HT-29 (cell line): ENCODE measurements at regions not wholly inside any gene's neighbourhood (a gene's known extent, or its start where the extent isn't known, plus 50 kb on each side); places are given as distances from the start of the nearest gene placed in this dataset.
A peak's percentile ranks its signal among the peaks of the same experiment; 100 is the strongest.

Experiments
- DNase-seq: peaks from one replicate; pipeline ENCODE4 v3.0.0-alpha.2; 2015; ENCODE audit warnings: low spot score

DNA sequence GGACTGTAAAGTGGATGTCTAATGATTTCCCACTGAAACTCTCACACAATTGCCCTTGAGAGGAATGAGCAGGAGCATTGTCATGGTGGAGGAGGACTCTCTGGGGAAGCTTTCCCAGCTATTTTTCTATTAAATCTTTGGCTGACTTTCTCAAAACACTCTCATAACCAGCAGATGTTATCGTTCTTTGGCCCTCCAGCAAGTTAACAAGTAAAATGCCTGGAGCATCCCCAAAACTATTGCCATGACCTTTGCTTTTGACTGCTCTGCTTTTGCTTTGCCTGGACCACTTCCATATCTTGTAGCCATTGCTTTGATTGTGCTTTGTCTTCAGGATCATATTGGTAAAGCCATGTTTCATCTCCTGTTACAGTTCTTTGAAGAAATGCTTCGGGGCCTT lies 120.2 kb upstream of the PDE5A start:
- DNase-seq = no peak

DNA sequence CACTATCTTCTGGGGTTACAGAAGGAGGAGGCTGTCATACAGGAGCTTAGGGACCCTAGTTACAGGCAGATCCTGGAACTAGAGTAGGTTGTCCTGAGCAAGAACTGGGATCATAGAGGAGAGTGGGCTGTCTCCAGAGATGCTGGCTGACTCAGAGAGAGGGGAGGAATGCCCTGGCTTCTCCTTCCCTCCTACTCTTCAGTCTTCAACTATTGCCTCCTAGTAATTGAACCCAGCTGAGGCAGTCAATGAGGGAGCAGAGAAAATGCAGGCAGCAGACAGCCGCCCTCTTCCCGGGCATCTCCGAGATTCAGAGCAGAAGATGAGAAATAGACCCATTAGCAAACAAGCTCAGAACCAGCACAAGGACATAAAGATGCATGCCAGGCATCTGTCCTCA lies 118.3 kb upstream of the PDE5A start:
- DNase-seq = no peak

DNA sequence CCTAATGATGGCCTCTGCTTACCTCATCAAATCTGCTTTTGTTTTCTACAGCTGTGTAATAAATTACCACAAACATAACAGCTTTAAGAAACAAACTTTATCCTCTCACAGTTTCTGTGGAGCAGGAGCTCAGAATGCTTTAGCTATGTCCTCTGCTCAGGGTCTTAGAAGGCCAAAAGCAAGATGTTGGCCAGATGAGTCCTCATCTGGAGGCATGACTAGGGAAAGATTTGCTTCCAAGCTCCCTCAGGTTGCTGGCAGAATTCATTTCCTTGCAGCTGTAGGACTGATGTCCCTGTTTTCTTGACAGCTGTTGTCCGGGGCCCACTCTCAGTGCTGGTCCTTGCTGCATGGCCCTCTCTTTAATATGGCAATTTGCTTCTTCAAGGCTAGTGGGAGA lies 116.7 kb upstream of the PDE5A start:
- no peak for DNase-seq

DNA sequence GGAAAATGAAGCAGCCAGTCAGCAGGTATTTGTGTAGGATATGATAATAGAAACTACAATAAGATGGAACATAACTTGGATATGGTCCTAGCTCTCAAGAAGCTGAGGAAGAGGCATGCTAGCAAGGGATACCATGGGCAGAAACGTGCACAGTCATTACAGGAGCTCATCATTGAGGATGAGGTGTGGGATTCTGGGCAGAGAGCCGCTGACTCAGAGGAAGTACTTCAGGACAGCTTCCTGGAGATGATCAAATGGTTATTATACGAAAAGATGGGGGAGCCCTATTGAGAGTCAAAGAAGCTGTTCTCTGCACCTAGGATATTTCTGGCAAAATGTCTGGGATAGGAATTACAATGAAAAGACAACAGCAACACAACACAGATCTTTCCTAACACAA lies 116.0 kb upstream of the PDE5A start:
- no peak for DNase-seq

DNA sequence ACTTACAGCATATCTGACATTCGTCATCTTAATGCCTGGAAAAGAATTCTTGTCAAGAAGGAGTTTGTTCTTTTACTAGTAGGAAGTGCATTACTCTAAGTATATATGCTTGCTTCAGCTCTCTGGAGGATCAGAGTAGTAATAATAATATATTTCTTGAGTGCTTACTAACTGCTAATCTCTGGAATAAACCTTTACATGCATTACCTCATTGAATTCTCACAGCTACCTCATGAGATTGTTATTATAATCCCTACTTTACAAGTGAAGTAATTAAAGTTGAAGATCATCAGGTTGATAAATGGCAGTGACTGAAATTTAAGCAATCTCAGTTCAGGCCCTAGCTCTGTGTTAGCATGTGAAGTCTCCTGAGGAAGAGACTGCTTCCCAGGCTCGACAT lies 115.0 kb upstream of the PDE5A start:
- DNase-seq = no peak

DNA sequence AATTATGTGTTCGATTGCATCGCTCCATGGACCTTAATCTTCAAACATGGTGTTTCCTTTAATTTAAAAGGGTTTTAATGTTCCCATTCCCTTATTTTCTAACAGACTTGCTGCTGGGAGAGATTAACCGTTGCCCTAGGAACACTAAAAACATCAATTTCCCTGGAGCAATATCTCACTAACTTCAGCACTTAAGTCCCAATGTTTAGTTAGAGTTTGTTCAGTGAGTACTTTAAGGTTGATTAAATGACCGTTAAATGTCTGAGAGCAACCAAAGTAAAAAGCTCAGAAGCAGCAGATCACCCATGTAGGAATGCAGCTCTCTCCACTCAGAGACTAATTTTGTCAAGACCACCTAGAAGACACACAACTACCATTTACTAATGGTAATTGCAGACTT lies 111.2 kb upstream of the PDE5A start:
- no peak for DNase-seq

DNA sequence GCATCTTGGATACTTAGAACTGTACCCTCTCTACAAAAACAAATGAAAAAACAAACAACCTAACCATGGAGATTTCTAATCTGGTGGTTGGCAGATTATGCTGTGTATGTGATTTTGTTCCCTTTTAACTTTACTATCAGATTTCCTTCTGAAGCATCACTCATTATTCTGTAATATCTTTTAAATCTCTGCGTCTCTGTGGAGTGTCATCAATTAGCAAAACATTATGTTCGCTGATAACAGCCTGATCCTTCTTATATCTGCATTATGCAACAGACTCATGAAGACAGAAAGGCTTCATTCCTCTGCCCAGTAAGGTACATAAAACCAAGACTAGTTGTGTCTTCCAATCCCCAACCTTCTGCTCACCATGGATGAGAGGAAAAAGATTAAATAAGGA lies 110.3 kb upstream of the PDE5A start:
- DNase-seq = no peak

DNA sequence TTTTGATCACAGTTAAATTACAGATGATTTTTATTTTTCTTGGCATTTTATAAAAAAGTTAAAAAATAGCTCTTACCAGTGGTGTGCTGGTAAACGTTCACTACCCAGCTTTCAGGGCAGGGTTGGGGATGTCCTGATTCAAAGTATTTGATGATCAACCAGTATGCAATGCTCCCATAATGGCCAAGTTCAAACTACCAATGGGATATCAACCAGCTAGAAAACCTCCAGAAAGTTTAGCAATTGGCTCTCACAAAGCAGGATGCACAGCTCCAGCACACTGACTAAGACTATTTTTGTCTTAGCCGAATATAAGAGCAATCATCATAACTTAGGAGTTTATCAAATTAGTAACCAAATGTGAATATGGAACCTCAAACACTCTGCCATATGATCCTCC lies 108.0 kb upstream of the PDE5A start:
- no peak for DNase-seq

DNA sequence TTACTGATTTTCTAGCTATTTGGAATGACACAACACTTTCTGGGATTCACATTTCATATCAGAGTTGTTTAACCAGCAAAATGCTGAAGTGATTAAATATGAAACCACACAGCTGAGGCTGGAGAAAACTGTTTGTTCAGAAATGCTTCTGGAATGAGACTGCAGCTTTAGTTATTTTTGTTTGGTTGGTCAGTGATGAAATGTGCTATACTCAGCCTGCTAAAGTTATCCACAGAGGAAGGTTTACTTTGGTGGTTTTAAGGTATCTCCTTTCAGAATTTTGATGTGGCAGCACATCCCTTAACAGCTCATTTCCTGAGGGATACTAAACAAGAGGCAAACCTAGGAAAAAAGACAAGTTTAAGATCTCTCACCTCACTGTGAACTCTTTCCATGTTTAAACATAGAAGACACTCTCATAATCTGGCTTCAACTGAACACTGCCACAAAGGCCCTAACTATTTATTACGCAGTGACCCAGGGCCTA lies 106.6 kb upstream of the PDE5A start:
- no peak for DNase-seq

DNA sequence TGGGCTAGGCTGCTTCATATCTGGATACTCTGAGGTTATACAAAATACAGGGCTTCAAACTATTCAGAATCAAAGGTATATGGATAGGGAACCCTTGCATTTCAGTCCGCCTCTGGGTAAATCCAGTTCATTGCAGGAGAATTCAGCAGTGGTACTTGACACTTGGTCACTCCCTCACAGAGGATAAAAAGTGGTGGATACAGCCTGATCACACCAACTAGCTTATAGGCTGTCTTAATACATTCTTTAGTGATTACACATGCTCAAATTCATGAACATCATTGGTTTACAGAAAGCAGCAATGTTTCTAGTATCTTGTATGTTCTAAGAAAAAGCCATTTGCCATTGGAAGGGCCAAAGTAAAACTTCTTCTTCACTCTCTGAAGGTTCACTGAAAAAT lies 104.8 kb upstream of the PDE5A start:
- no peak for DNase-seq

DNA sequence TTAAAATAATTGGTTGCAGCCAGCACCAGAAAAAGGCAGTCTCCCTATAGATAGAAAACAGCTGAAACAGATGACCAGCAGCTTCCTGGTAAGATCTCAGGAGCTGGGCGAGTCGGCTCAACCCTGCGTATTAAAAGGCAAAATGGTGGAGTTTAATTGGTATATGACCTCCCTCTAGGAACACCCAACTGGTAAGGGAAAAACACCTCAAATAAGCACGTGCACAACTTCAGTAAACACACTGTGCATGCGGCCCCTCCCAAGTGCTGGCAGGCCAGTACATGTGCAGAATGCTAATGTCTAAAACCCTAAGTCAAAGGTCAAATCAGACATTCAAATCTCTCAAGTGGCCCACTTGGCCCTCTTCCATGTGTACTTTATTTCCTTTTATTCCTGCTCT lies 103.2 kb upstream of the PDE5A start:
- DNase-seq = no peak

DNA sequence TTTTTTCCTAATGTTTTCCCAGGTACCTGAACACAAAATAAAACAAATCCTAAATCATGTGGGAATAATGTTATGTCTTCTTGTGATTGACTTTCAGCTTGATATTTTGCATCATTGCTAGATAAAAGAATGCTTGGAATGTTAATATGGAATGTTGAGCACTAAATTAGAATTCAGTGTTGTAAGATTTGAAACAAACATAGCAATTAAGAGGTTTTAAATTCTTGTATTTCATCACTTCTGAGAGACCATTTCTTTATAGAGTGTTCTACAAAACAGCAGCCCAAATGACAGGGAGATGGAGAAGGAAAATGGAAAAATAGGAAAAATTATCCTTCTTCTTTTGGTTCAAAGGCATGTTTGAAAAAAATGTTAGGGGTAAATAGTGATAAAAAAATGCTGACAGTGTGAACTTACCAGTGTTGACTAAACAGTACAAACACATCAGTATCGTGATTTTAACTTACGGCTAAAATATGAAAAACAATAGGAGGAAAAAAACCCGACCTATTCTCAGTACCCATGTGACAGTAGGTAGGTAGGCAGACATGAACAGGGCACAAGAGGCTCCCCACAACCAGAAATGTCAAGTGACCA lies 102.6 kb upstream of the PDE5A start:
- DNase-seq = no peak

DNA sequence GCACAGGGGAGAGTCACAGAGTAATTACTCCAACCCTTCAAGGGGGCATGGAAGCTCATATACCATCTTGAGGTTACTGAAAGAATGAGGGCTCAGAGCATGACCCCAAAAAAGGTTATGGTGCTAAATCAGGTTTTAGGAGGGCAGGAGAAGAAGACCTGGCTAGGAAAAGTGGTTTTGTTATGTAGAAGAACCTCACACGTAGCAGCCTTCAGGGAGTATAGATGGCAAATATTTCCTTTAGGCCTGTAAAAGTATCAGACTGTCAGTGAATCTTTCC lies 102.0 kb upstream of the PDE5A start:
- peak; percentile 15 for DNase-seq

DNA sequence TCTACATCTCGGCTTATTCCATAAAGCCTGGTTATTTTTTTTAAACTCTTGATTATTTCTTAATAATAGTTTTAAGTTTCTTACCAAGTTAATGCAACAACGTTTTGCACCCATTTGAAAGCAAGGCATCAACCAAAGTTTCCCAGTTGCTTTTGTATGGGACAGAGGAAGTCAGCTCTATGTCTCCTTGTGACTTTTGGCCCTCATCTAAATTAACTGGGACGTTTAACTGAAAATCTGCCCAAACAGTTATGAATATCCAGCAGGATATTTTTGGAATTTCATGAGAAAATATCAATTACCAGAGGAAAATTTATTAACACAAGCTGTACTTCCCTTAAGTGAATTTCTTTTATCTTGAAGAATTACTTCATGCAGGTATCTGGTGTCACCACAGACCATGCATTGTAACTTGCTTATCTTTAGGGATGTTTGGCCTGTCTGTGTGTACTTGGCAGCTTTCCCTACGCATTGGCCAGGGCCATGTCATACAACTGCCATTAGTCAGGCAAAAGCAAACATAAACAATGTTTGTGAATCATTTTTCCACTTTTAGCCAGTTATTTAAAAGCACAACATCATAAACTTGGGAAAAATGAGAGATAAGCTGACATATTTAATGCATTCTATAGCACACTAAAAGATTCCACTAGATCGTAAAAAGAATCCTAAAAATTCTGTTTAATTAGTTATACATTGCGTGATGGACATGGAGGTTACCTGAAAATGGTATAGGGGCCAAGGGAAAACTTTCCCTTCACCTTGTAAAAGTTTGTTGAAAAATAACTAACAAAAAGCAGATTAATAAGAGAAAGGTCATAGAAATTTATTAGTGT lies 101.4 kb upstream of the PDE5A start:
- DNase-seq = peak; percentile 86

DNA sequence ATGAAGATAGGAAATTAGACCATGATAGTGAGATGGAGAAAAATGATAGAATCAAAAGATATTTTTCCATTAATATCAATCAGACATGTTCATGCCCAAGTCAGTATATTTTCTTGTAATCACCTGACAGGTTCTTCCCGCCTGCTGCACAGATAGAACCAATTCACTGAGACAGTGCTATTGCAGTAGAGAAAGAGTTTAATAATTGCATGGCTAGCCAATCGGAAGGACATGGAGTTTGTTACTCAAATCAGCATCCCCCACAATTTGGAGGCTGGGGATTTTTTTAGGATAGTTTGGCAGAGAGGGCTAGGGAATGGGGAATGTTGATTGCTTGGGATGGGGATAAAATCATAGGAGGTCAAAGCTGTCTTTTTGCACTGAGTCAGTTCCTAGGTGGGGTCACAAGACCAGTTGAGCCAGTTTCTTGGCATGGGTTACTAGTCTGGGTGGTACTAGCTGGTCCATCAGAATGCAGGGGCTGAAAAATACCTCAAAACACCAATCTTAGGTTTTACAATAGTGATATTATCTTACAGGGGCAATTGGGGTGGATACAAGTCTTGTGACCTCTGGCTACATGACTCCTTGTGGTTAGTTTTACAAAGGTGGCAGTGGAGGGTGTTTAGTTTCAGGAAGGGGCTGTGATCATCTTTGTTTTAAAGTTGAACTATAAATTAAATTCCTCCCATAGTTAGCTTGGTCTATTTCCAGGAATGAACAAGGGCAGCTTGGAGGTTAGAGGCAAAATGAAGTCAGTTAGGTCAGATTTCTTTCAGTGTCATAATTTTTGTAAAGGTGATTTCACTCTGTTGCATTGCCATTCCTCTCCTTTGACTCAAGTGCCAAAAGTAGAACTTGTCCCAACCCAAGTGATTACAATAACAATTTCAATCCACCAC lies 100.3 kb upstream of the PDE5A start:
- DNase-seq = peak; percentile 47

DNA sequence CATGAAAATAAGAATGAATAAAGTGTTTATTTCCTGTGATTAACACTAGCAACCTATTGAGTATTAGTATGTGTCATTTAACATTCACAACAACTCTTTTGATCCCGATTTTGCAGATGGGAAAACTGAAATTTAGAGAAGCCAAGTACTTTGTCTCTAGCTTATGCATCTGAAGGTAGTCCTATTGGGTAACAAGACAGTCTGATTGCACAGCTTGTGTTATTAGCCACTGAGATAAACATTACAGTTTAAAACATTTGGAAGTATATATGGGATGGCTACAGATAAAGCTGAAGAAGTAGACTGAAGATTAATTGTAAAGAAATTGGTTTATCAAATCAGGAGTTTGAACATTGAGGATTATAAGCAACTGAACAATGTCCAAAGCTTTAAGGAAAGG lies 99.6 kb upstream of the PDE5A start:
- no peak for DNase-seq

DNA sequence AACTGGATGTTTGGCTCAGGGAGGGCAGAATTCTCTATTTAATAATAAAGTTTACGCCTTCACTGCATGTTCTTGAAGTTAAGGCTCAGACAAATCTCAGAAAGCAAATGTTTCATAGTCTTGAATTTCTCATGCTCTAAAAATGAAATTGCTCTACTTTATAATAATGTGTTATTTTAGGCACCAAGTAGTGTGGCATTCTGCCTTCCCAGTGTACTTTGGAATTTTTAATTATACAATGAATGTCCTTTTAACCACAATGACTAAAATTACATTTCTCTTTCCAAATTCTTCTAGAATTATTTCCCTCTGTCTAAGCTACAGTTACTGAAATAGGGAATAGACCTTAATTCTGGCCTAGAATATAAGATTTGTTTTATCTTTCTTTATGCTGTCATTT lies 97.9 kb upstream of the PDE5A start:
- DNase-seq = no peak

DNA sequence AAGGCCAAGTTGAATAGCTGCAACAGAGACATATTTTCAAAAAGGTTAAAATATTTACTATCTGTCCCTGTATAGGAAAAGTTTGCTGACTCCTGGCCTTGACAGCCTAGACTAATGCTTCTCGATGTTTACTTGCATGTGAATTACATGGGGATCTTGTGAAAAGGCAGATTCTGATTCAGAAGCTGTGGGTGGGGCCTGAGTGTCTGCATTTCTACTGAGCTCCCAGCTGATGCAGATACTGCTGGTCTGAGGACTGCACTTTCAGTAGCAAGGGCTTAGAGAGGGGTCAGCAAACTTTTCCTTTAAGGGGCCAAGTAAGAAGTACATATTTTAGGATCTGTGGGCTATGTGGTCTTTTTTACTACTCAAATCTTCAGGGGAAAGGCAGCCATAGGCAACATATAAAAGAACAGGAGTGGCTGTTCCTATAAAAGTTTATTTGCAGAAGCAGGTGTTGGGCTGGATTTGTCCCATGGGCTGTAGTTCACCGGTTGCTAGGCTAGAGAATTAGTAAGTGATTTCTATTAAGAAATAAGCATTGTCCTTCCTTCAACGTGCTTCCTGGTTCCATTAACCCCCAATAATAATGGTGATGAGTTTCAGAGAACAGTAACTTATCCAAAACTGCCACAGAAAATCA lies 97.2 kb upstream of the PDE5A start:
- no peak for DNase-seq

DNA sequence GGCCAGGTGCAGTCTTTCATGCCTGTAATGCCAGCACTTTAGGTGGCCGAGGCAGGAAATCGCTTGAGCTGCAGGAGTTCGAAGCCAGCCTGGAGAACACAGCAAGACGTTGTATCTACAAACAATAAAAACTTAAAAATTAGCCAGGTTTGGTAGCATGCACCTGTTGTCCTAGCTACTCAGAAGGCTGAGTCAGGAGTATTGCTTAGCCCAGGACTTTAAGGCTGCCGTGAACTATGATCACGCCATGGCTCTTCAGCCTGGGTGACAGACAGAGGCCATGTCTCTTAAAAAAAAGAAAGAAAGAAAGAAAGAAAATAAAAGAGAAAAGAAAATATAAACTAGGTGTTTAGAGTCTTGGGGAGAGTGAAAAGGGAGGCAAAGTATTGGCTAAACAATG lies 96.4 kb upstream of the PDE5A start:
- no peak for DNase-seq

DNA sequence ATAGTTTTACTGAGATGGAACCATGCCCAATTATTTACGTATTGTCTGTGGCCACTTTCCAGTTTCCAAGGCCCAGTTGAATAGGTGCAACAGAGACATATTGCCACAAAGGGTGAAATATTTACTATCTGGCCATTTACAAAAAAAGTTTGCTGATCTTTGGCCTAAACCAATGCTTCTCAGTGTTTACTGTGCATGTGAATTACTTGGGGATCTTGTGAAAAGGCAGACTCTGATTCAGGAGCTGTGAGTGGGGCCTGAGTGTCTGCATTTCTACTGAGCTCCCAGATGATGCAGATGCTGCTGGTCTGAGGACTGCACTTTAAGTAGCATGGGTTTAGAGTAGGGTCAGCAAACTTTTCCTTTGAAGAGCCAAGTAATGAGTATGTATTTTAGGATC lies 94.1 kb upstream of the PDE5A start:
- DNase-seq = no peak

DNA sequence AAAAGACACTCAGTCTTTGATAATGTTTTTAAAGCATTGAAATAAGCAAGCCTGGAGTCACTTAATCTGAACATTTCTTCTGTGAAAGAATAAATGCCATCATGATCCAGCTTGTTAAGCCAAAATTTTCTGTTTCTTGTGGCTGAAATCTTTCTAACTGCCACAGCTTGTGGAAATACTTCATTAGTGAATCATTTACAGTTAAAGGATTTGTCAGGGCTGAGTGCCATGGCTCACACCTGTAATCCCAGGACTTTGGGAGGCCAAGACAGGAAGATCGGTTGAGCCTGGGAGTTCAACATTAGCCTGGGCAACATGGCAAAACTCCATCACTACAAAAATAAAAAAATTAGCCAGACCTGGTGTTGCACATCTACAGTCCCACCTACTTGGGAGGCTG lies 93.3 kb upstream of the PDE5A start:
- DNase-seq = no peak
